ELF-1 (cell line): ENCODE measurements at regions not wholly inside any gene's neighbourhood (a gene's known extent, or its start where the extent isn't known, plus 50 kb on each side); places are given as distances from the start of the nearest gene placed in this dataset.

ENCODE experiments used
- DNase-seq: peaks from one replicate; pipeline ENCODE4 v3.0.0-alpha.2; 2016; ENCODE audit warnings: low read depth, low spot score

GRCh38 chr5:135219868-135220267, 179.2 kb downstream of the MACROH2A1 start:
- DNase-seq = no peak

- DNase-seq = no peak
Measured at GRCh38 chr5:135218790-135219568, 180.1 kb downstream of the MACROH2A1 start.

GRCh38 chr5:135218486-135218755, 180.6 kb downstream of the MACROH2A1 start:
- no peak for DNase-seq

- DNase-seq = no peak
Measured at GRCh38 chr5:135217669-135218485, 181.2 kb downstream of the MACROH2A1 start.

- no peak for DNase-seq
Measured at GRCh38 chr5:135216471-135217343, 182.3 kb downstream of the MACROH2A1 start.

GRCh38 chr5:135215617-135216470, 181.8 kb upstream of the PITX1 start:
- DNase-seq = no peak

- DNase-seq = no peak
Measured at GRCh38 chr5:135214897-135215616, 181.0 kb upstream of the PITX1 start.

- no peak for DNase-seq
Measured at GRCh38 chr5:135213466-135214239, 179.6 kb upstream of the PITX1 start.

GRCh38 chr5:135213027-135213386, 179.0 kb upstream of the PITX1 start:
- DNase-seq = no peak

- no peak for DNase-seq
Measured at GRCh38 chr5:135212361-135213026, 178.5 kb upstream of the PITX1 start.

GRCh38 chr5:135211791-135212190, 177.8 kb upstream of the PITX1 start:
- DNase-seq = no peak

GRCh38 chr5:135211083-135211790, 177.2 kb upstream of the PITX1 start:
- DNase-seq = no peak

- no peak for DNase-seq
Measured at GRCh38 chr5:135210286-135211055, 176.4 kb upstream of the PITX1 start.

- DNase-seq = peak; percentile 84
Measured at GRCh38 chr5:135208903-135209721, 175.1 kb upstream of the PITX1 start.

GRCh38 chr5:135208555-135208902, 174.5 kb upstream of the PITX1 start:
- no peak for DNase-seq

- DNase-seq = no peak
Measured at GRCh38 chr5:135207866-135208265, 173.8 kb upstream of the PITX1 start.

GRCh38 chr5:135206862-135207261, 172.8 kb upstream of the PITX1 start:
- no peak for DNase-seq
